HG02678 (cell line): ENCODE measurements at regions not wholly inside any gene's neighbourhood (a gene's known extent, or its start where the extent isn't known, plus 50 kb on each side); places are given as distances from the start of the nearest gene placed in this dataset.

Experiments
- ATAC-seq: cut with Tn5 transposase; IDR thresholded peaks from one replicate; pipeline ENCODE4 v1.9.1; 2021; ENCODE audit warnings: mild to moderate bottlenecking, moderate library complexity; ENCODE audit not compliant: unreplicated experiment

- ATAC-seq: peak; percentile 73
Observed at GRCh38 chr15:98442379-98442833, 205.9 kb upstream of the IGF1R start.

GRCh38 chr15:98442901-98443300 lies 205.4 kb upstream of the IGF1R start:
- ATAC-seq: no peak

GRCh38 chr15:98443526-98443925 lies 204.8 kb upstream of the IGF1R start:
- no peak for ATAC-seq

GRCh38 chr15:98444138-98444537 lies 204.2 kb upstream of the IGF1R start:
- ATAC-seq: no peak

- no peak for ATAC-seq
Observed at GRCh38 chr15:98445315-98445714, 203.0 kb upstream of the IGF1R start.

- ATAC-seq: no peak
Observed at GRCh38 chr15:98446083-98446482, 202.3 kb upstream of the IGF1R start.

GRCh38 chr15:98447069-98447468 lies 201.3 kb upstream of the IGF1R start:
- no peak for ATAC-seq

GRCh38 chr15:98451236-98451635 lies 197.1 kb upstream of the IGF1R start:
- no peak for ATAC-seq

GRCh38 chr15:98452238-98452637 lies 196.1 kb upstream of the IGF1R start:
- ATAC-seq: no peak

GRCh38 chr15:98455904-98456303 lies 192.4 kb upstream of the IGF1R start:
- ATAC-seq: no peak

GRCh38 chr15:98476559-98476958 lies 171.8 kb upstream of the IGF1R start:
- no peak for ATAC-seq

GRCh38 chr15:98480844-98481243 lies 167.5 kb upstream of the IGF1R start:
- ATAC-seq: no peak

- no peak for ATAC-seq
Observed at GRCh38 chr15:98483575-98484130, 164.7 kb upstream of the IGF1R start.

- no peak for ATAC-seq
Observed at GRCh38 chr15:98484914-98485313, 163.4 kb upstream of the IGF1R start.

GRCh38 chr15:98485451-98485850 lies 162.9 kb upstream of the IGF1R start:
- no peak for ATAC-seq

GRCh38 chr15:98493966-98494511 lies 154.3 kb upstream of the IGF1R start:
- no peak for ATAC-seq

- no peak for ATAC-seq
Observed at GRCh38 chr15:98501192-98501591, 147.1 kb upstream of the IGF1R start.

- no peak for ATAC-seq
Observed at GRCh38 chr15:98501632-98502031, 146.7 kb upstream of the IGF1R start.

- no peak for ATAC-seq
Observed at GRCh38 chr15:98503970-98504369, 144.4 kb upstream of the IGF1R start.

GRCh38 chr15:98504998-98505397 lies 143.3 kb upstream of the IGF1R start:
- ATAC-seq: no peak

- no peak for ATAC-seq
Observed at GRCh38 chr15:98505611-98506031, 142.7 kb upstream of the IGF1R start.

GRCh38 chr15:98506172-98506571 lies 142.2 kb upstream of the IGF1R start:
- ATAC-seq: no peak

GRCh38 chr15:98506711-98507110 lies 141.6 kb upstream of the IGF1R start:
- ATAC-seq: no peak
